GM12878 (cell line): ENCODE measurements at regions not wholly inside any gene's neighbourhood (a gene's known extent, or its start where the extent isn't known, plus 50 kb on each side); places are given as distances from the start of the nearest gene placed in this dataset.

Experiments used
- ATAC-seq: fragments of 200-7000 bp; cut with Tn5 transposase; 3 replicates; pipeline ENCODE4 v1.9.1; 2020; ENCODE audit warnings: mild to moderate bottlenecking, moderate library complexity
- BruUV-seq: library from RNA; stranded (reverse); fragments of 400-500 nt; replicated peaks from 2 replicates; lab custom pipeline; 2021; lab: Mats Ljungman, UMichigan
- CTCF ChIA-PET: fragments of 300-600 bp; sonication (Branson Sonifier 250); formaldehyde crosslinking; extraction: SDS; loops from one replicate; lab custom pipeline; 2021; ENCODE audit warnings: inconsistent platforms; lab: Yijun Ruan, JAX
- POLR2A ChIA-PET: fragments of 350-600 bp; formaldehyde crosslinking; extraction: SDS; loops from one replicate; lab custom pipeline; 2021; ENCODE audit warnings: inconsistent platforms; lab: Charles Lee
- RAD21 ChIA-PET: fragments of 300-600 bp; sonication (Branson Sonifier 250); formaldehyde crosslinking; loops from one replicate; lab custom pipeline; 2023; ENCODE audit warnings: antibody characterized with exemption; ENCODE audit not compliant: unreplicated experiment; lab: Charles Lee
- SMC1A ChIA-PET: fragments of 300-600 bp; sonication (Branson Sonifier 250); formaldehyde crosslinking; loops from one replicate; lab custom pipeline; 2023; ENCODE audit not compliant: unreplicated experiment, uncharacterized antibody; lab: Charles Lee
- DNase-seq: peaks from one replicate; pipeline ENCODE4 v3.0.0-alpha.2; 2011; ENCODE audit warnings: low read depth, low spot score
- FAIRE-seq: peaks from 3 replicates; lab custom pipeline; 2011; peaks lifted over from hg19 to GRCh38; lab: Jason Lieb, UNC
- H2AFZ ChIP-seq: 2 replicates; pipeline ENCODE4 v1.6.0; 2011; ENCODE audit warnings: low read depth, low read length, control low read depth; ENCODE audit not compliant: control insufficient read depth
- H3K27ac ChIP-seq: 2 replicates; pipeline ENCODE4 v1.5.1; 2011; ENCODE audit warnings: control low read depth; ENCODE audit not compliant: control insufficient read depth, insufficient read depth
- H3K27me3 ChIP-seq, 2 experiments: replicated peaks in 1 of 2; 2 replicates each; pipeline versions ENCODE4 v1.6.0 to v1.6.1; 2011; ENCODE audit warnings: low read length in 1 of 2; ENCODE audit not compliant: control insufficient read depth in 2 of 2, insufficient read depth in 2 of 2
- H3K36me3 ChIP-seq, 2 experiments: 2 replicates each; pipeline ENCODE4 v1.5.1; 2011; ENCODE audit warnings: low read length in 1 of 2; ENCODE audit not compliant: control insufficient read depth in 2 of 2, insufficient read depth in 2 of 2
- H3K4me1 ChIP-seq: 2 replicates; pipeline ENCODE4 v1.6.1; 2011; ENCODE audit warnings: mild to moderate bottlenecking, low read length, moderate library complexity, mixed read lengths; ENCODE audit not compliant: control insufficient read depth, insufficient read depth
- H3K4me2 ChIP-seq: 2 replicates; pipeline ENCODE4 v1.6.0; 2011; ENCODE audit warnings: control low read depth; ENCODE audit not compliant: control insufficient read depth, insufficient read depth
- H3K4me3 ChIP-seq: fragments of 200-600 bp; sonication (generic); 2 replicates; pipeline ENCODE4 v1.5.1; 2016
- H3K79me2 ChIP-seq: 2 replicates; pipeline ENCODE4 v1.6.0; 2011; ENCODE audit warnings: low read length; ENCODE audit not compliant: control insufficient read depth, insufficient read depth
- H3K9ac ChIP-seq: 2 replicates; pipeline ENCODE4 v1.8.0; 2011; ENCODE audit warnings: low read length, control low read depth, mixed read lengths; ENCODE audit not compliant: control insufficient read depth, insufficient read depth
- H3K9me3 ChIP-seq: replicated peaks from 3 replicates; pipeline ENCODE4 v1.5.1; 2011; ENCODE audit warnings: mild to moderate bottlenecking, low read length; ENCODE audit not compliant: control insufficient read depth, insufficient read depth
- H4K20me1 ChIP-seq: 2 replicates; pipeline ENCODE4 v1.6.0; 2011; ENCODE audit not compliant: control insufficient read depth, insufficient read depth
- ETV6 ChIP-seq, 2 experiments: fragments of 450-650 bp in 1 of 2; IDR thresholded peaks in 1 of 2; conservative IDR thresholded peaks in 1 of 2; 2 replicates each; pipeline ENCODE4 v1.6.1; 2014; ENCODE audit warnings: antibody characterized with exemption in 1 of 2, borderline replicate concordance in 1 of 2, low read depth in 1 of 2, mild to moderate bottlenecking in 1 of 2, moderate library complexity in 1 of 2
- HDGF ChIP-seq: fragments of 450-650 bp; IDR thresholded peaks from 2 replicates; pipeline ENCODE4 v1.6.1; 2016; ENCODE audit warnings: antibody characterized with exemption
- MLLT1 ChIP-seq: fragments of 450-650 bp; IDR thresholded peaks from 2 replicates; pipeline ENCODE4 v1.6.1; 2016; ENCODE audit warnings: mild to moderate bottlenecking
- POLR2AphosphoS5 ChIP-seq: IDR thresholded peaks from 2 replicates; pipeline ENCODE4 v1.6.1; 2011; ENCODE audit warnings: mild to moderate bottlenecking, low read length, inconsistent platforms
- WGBS: methylation state at CpG from one replicate; pipeline ENCODE4 v1.1.6; 2016; ENCODE audit warnings: low lambda C conversion rate; ENCODE audit not compliant: insufficient replicate concordance, insufficient coverage; ENCODE audit errors: missing lambda C conversion rate; 5-methylcytosine and 5-hydroxymethylcytosine counted together
- in situ Hi-C: fragments of 300-500 bp; cut with MboI; formaldehyde crosslinking; loops from 9 replicates; pipeline ENCODE4 v1.14.3; 2018; ENCODE audit warnings: mixed read lengths
- intact Hi-C: fragments of 100-400 bp; cut with micrococcal nuclease; formaldehyde crosslinking; loops from one replicate; pipeline ENCODE4 v1.14.2; 2022; ENCODE audit not compliant: unreplicated experiment

DNA sequence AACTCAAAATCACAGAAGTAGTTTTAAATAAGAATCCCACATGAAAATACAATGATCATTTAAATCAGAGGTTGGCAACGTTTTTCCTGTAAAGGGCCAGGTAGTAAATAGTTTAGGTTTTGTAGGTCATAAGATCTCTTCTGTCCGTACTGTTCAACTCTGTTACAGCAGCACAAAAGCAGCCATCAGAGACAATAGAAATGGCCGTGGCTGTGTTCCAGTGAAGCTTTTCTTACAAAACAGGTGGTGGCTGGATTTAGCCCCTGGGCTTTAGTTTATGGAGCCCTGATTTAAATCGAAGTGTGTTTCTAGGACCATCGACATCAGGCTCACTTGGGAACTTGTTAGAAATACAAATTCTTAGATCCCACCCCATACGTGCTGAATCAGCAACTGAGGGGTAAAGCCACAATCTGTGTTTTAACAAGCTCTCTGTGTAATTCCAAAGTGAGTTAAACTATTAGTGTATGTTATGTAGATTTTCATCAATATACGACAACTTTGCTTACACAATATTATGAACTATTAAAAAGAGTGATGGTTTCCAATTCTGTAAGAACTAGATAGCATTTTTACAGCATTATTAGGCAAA lies 54.8 kb upstream of the MIR17HG start:
- in situ Hi-C loops (no loop called here), intact Hi-C loops (no loop called here)
- no peak overlapping the region for H3K4me3 ChIP-seq
- 31% methylated on average over 7 of the region's 7 CpGs for WGBS
- no peaks in the 10 kb centered on the region for H3K79me2 ChIP-seq
- H3K9ac ChIP-seq, result no peak overlapping the region
- no peak overlapping the region for H2AFZ ChIP-seq
- FAIRE-seq (no peak), ATAC-seq (no peak), DNase-seq (no peak)
- H3K4me2 ChIP-seq, result no peak overlapping the region
- H3K27ac ChIP-seq, result no peak overlapping the region
- TF ChIP-seq ETV6 (conservative IDR thresholded peaks at IDR 0.05 in 1 of 2, IDR thresholded peaks at IDR 0.05 in 1 of 2; ENCODE audit: borderline replicate concordance in 1 of 2, low read depth in 1 of 2) (no peak), MLLT1 (no peak), HDGF (no peak), POLR2AphosphoS5 (no peak)
- ChIA-PET CTCF (interaction anchor here (0.6 kb wide), 1 partner anchor 37 kb away, joined by 3 read pairs; no protein-coding TSS in a partner anchor), SMC1A (no interaction called here), RAD21 (no interaction called here), POLR2A (no interaction called here)
- no peaks in the 10 kb centered on the region for H4K20me1 ChIP-seq
- no TSS peak for BruUV-seq
- no peaks in the 10 kb centered on the region for H3K27me3 ChIP-seq
- H3K36me3 ChIP-seq, result no peaks in the 10 kb centered on the region
- no peaks in the 10 kb centered on the region for H3K4me1 ChIP-seq
- H3K9me3 ChIP-seq, result no peaks in the 10 kb centered on the region
